ENCODE measurements at regions not wholly inside any gene's neighbourhood (a gene's known extent, or its start where the extent isn't known, plus 50 kb on each side); places are given as distances from the start of the nearest gene placed in this dataset.

GRCh38 chr1:9448132-9449109 lies 90.8 kb upstream of the SLC25A33 start:
- Histone ChIP-seq H3K27me3 (peaks cover 21% of the 10 kb centered on the region), H3K27ac (no peak overlapping the region), H3K4me1 (0 out of 2 replicates have a peak, but pooled peaks cover 5% of the 10 kb centered on the region), H3K4me3 (no peak overlapping the region), H3K36me3 (no peaks in the 10 kb centered on the region), H3K9me3 (replicated peaks) (no peaks in the 10 kb centered on the region)
- no peak for DNase-seq

- Histone ChIP-seq H3K9me3 (replicated peaks) (no peaks in the 10 kb centered on the region), H3K27ac (no peak overlapping the region), H3K36me3 (no peaks in the 10 kb centered on the region), H3K4me1 (0 out of 2 replicates have a peak, but pooled peaks cover 5% of the 10 kb centered on the region), H3K27me3 (peaks cover 22% of the 10 kb centered on the region), H3K4me3 (no peak overlapping the region)
- no peak for DNase-seq
Measured at GRCh38 chr1:9449110-9449627, 90.1 kb upstream of the SLC25A33 start.

- no peak overlapping the region for H3K27ac ChIP-seq
Measured at GRCh38 chr1:9449976-9450696, 89.1 kb upstream of the SLC25A33 start.

GRCh38 chr1:9451081-9451480 lies 88.2 kb upstream of the SLC25A33 start:
- Histone ChIP-seq H3K4me3 (no peak overlapping the region), H3K4me1 (0 out of 2 replicates have a peak, but pooled peaks cover 5% of the 10 kb centered on the region), H3K27ac (no peak overlapping the region), H3K9me3 (replicated peaks) (no peaks in the 10 kb centered on the region), H3K36me3 (no peaks in the 10 kb centered on the region), H3K27me3 (peaks cover 22% of the 10 kb centered on the region)
- no peak for DNase-seq

More at GRCh38 chr1:9449976-9450696, 89.1 kb upstream of the SLC25A33 start:
- Histone ChIP-seq H3K27me3 (peaks cover 22% of the 10 kb centered on the region), H3K4me3 (no peak overlapping the region), H3K4me1 (0 out of 2 replicates have a peak, but pooled peaks cover 5% of the 10 kb centered on the region), H3K9me3 (replicated peaks) (no peaks in the 10 kb centered on the region), H3K36me3 (no peaks in the 10 kb centered on the region)
- DNase-seq = no peak

- H3K4me3 ChIP-seq = no peak overlapping the region
- H3K4me1 ChIP-seq = 0 out of 2 replicates have a peak, but pooled peaks cover 5% of the 10 kb centered on the region
- peaks cover 34% of the 10 kb centered on the region for H3K27me3 ChIP-seq
- no peak for DNase-seq
- no peak overlapping the region for H3K27ac ChIP-seq
- no peaks in the 10 kb centered on the region for H3K9me3 ChIP-seq (replicated peaks)
- no peaks in the 10 kb centered on the region for H3K36me3 ChIP-seq
Measured at GRCh38 chr1:9452516-9453140, 86.6 kb upstream of the SLC25A33 start.

GRCh38 chr1:9453375-9453774 lies 85.9 kb upstream of the SLC25A33 start:
- no peak overlapping the region for H3K4me3 ChIP-seq
- DNase-seq = no peak
- 0 out of 2 replicates have a peak, but pooled peaks cover 5% of the 10 kb centered on the region for H3K4me1 ChIP-seq
- peaks cover 34% of the 10 kb centered on the region for H3K27me3 ChIP-seq
- no peak overlapping the region for H3K27ac ChIP-seq
- H3K36me3 ChIP-seq = no peaks in the 10 kb centered on the region
- no peaks in the 10 kb centered on the region for H3K9me3 ChIP-seq (replicated peaks)

- 0 out of 2 replicates have a peak, but pooled peaks cover 2% of the 10 kb centered on the region for H3K4me1 ChIP-seq
Measured at GRCh38 chr1:9453779-9454418, 85.4 kb upstream of the SLC25A33 start.

GRCh38 chr1:9454494-9455066 lies 84.7 kb upstream of the SLC25A33 start:
- H3K9me3 ChIP-seq (replicated peaks) = no peaks in the 10 kb centered on the region
- H3K27me3 ChIP-seq = peaks cover 36% of the 10 kb centered on the region
- no peak for DNase-seq
- H3K4me1 ChIP-seq = no peaks in the 10 kb centered on the region
- no peak overlapping the region for H3K27ac ChIP-seq
- H3K4me3 ChIP-seq = no peak overlapping the region
- H3K36me3 ChIP-seq = no peaks in the 10 kb centered on the region

More at GRCh38 chr1:9453779-9454418, 85.4 kb upstream of the SLC25A33 start:
- Histone ChIP-seq H3K36me3 (no peaks in the 10 kb centered on the region), H3K4me3 (no peak overlapping the region), H3K27ac (no peak overlapping the region), H3K9me3 (replicated peaks) (no peaks in the 10 kb centered on the region), H3K27me3 (peaks cover 34% of the 10 kb centered on the region)
- no peak for DNase-seq

- Histone ChIP-seq H3K27me3 (peaks cover 39% of the 10 kb centered on the region), H3K9me3 (replicated peaks) (no peaks in the 10 kb centered on the region), H3K4me3 (no peak overlapping the region), H3K27ac (no peak overlapping the region), H3K36me3 (no peaks in the 10 kb centered on the region), H3K4me1 (no peaks in the 10 kb centered on the region)
- peak; percentile 62 to 75 for DNase-seq
Measured at GRCh38 chr1:9455487-9456234, 83.6 kb upstream of the SLC25A33 start.

- Histone ChIP-seq H3K4me3 (no peak overlapping the region), H3K9me3 (replicated peaks) (no peaks in the 10 kb centered on the region), H3K27me3 (peaks cover 41% of the 10 kb centered on the region), H3K36me3 (no peaks in the 10 kb centered on the region), H3K4me1 (no peaks in the 10 kb centered on the region), H3K27ac (no peak overlapping the region)
- DNase-seq = no peak
Measured at GRCh38 chr1:9456833-9457232, 82.4 kb upstream of the SLC25A33 start.

GRCh38 chr1:9459816-9460407 lies 79.4 kb upstream of the SLC25A33 start:
- Histone ChIP-seq H3K27me3 (peaks cover 27% of the 10 kb centered on the region), H3K9me3 (replicated peaks) (no peaks in the 10 kb centered on the region), H3K4me3 (no peak overlapping the region), H3K27ac (no peak overlapping the region), H3K36me3 (no peaks in the 10 kb centered on the region; the same call in 1 of the 2 replicates), H3K4me1 (no peaks in the 10 kb centered on the region)
- no peak for DNase-seq

- H3K4me3 ChIP-seq = no peak overlapping the region
Measured at GRCh38 chr1:9465640-9466039, 73.6 kb upstream of the SLC25A33 start.

More at GRCh38 chr1:9465640-9466039, 73.6 kb upstream of the SLC25A33 start:
- DNase-seq = no peak
- Histone ChIP-seq H3K36me3 (no peaks in the 10 kb centered on the region; the same call in 1 of the 2 replicates), H3K4me1 (no peaks in the 10 kb centered on the region), H3K27me3 (peaks cover 15% of the 10 kb centered on the region), H3K27ac (no peak overlapping the region), H3K9me3 (replicated peaks) (no peaks in the 10 kb centered on the region)
